ENCODE measurements at regions not wholly inside any gene's neighbourhood (a gene's known extent, or its start where the extent isn't known, plus 50 kb on each side); places are given as distances from the start of the nearest gene placed in this dataset.

- Histone ChIP-seq H3K79me2 (ENCODE audit: control insufficient read depth, insufficient read depth, low read length) (no peaks in the 10 kb centered on the region), H3K9ac (ENCODE audit: control insufficient read depth, extremely low read depth, insufficient read depth, low read length) (peak overlapping the region; percentile 39), H3K36me3 (ENCODE audit: control insufficient read depth in 2 of 2, extremely low read depth in 1 of 2, insufficient read depth in 2 of 2, low read length in 2 of 2) (no peaks in the 10 kb centered on the region), H3K4me3 (ENCODE audit: control insufficient read depth in 2 of 3, extremely low read depth in 1 of 3, insufficient read depth in 2 of 3, low read depth in 1 of 3, low read length in 3 of 3) (no peak overlapping the region), H3K9me1 (ENCODE audit: control insufficient read depth, extremely low read depth, insufficient read depth, low read length) (no peaks in the 10 kb centered on the region), H2AFZ (ENCODE audit: control insufficient read depth, low read length) (peak overlapping the region; percentile 56), H3K9me3 (ENCODE audit: control insufficient read depth, low read depth, low read length) (no peaks in the 10 kb centered on the region), H3K4me2 (ENCODE audit: control insufficient read depth, extremely low read depth, insufficient read depth, low read depth, low read length) (peak overlapping the region; percentile 41), H4K20me1 (ENCODE audit: control insufficient read depth, extremely low read depth, insufficient read depth, low read length) (no peaks in the 10 kb centered on the region), H3K27ac (ENCODE audit: control insufficient read depth, insufficient read depth, low read length) (peak overlapping the region; percentile 80), H3K4me1 (ENCODE audit: control insufficient read depth, extremely low read depth, insufficient read depth, low read length) (peaks cover 50% of the 10 kb centered on the region), H3K27me3 (ENCODE audit: control insufficient read depth, extremely low read depth, insufficient read depth, low read length) (no peaks in the 10 kb centered on the region)
- DNase-seq (ENCODE audit: low read depth, low spot score) (peak; percentile 73), FAIRE-seq (peak; percentile 99)
- dilution Hi-C loops (cut with MboI; ENCODE audit: extremely low pct_ligation_motif_present, low sequenced_read_pairs) = no loop called here
- no peak for TF ChIP-seq CTCF (optimal IDR thresholded peaks at IDR 0.05 in 1 of 3, IDR thresholded peaks at IDR 0.05 in 1 of 3, conservative IDR thresholded peaks at IDR 0.05 in 1 of 3; ENCODE audit: extremely low read depth in 1 of 3, insufficient read depth in 2 of 3, low read length in 3 of 3)
Measured at GRCh38 chr5:8829323-8830029, 716.4 kb downstream of the SEMA5A start.

GRCh38 chr5:8831251-8831650 lies 714.6 kb downstream of the SEMA5A start:
- H3K9me3 ChIP-seq (ENCODE audit: control insufficient read depth, low read depth, low read length) = no peaks in the 10 kb centered on the region
- no peak overlapping the region for H3K4me3 ChIP-seq (ENCODE audit: control insufficient read depth in 2 of 3, extremely low read depth in 1 of 3, insufficient read depth in 2 of 3, low read depth in 1 of 3, low read length in 3 of 3)
- no peaks in the 10 kb centered on the region for H3K27me3 ChIP-seq (ENCODE audit: control insufficient read depth, extremely low read depth, insufficient read depth, low read length)
- no peaks in the 10 kb centered on the region for H3K79me2 ChIP-seq (ENCODE audit: control insufficient read depth, insufficient read depth, low read length)
- peaks cover 36% of the 10 kb centered on the region for H3K4me1 ChIP-seq (ENCODE audit: control insufficient read depth, extremely low read depth, insufficient read depth, low read length)
- no peaks in the 10 kb centered on the region for H4K20me1 ChIP-seq (ENCODE audit: control insufficient read depth, extremely low read depth, insufficient read depth, low read length)
- H3K9ac ChIP-seq (ENCODE audit: control insufficient read depth, extremely low read depth, insufficient read depth, low read length) = no peak overlapping the region
- dilution Hi-C loops (cut with MboI; ENCODE audit: extremely low pct_ligation_motif_present, low sequenced_read_pairs) = no loop called here
- FAIRE-seq = no peak
- no peak for DNase-seq (ENCODE audit: low read depth, low spot score)
- H2AFZ ChIP-seq (ENCODE audit: control insufficient read depth, low read length) = no peak overlapping the region
- no peaks in the 10 kb centered on the region for H3K36me3 ChIP-seq (ENCODE audit: control insufficient read depth in 2 of 2, extremely low read depth in 1 of 2, insufficient read depth in 2 of 2, low read length in 2 of 2)
- H3K4me2 ChIP-seq (ENCODE audit: control insufficient read depth, extremely low read depth, insufficient read depth, low read depth, low read length) = no peak overlapping the region
- no peaks in the 10 kb centered on the region for H3K9me1 ChIP-seq (ENCODE audit: control insufficient read depth, extremely low read depth, insufficient read depth, low read length)
- no peak for TF ChIP-seq EZH2 (IDR thresholded peaks at IDR 0.05; ENCODE audit: low read length)
- no peak for TF ChIP-seq CTCF (optimal IDR thresholded peaks at IDR 0.05 in 1 of 3, IDR thresholded peaks at IDR 0.05 in 1 of 3, conservative IDR thresholded peaks at IDR 0.05 in 1 of 3; ENCODE audit: extremely low read depth in 1 of 3, insufficient read depth in 2 of 3, low read length in 3 of 3)
- H3K27ac ChIP-seq (ENCODE audit: control insufficient read depth, insufficient read depth, low read length) = no peak overlapping the region

All from keratinocyte (primary cell).